OCI-LY1 (cell line): ENCODE measurements at regions not wholly inside any gene's neighbourhood (a gene's known extent, or its start where the extent isn't known, plus 50 kb on each side); places are given as distances from the start of the nearest gene placed in this dataset.

Experiments
- EZH2 ChIP-seq: fragments of 200-600 bp; sonication (generic), shearing (Covaris generic); IDR thresholded peaks from 2 replicates; pipeline ENCODE4 v1.8.0; 2017; ENCODE audit warnings: borderline replicate concordance, mixed run types, mild to moderate bottlenecking, antibody characterized with exemption, low read length, moderate library complexity, mixed read lengths
- TF ChIP-seq, protein P1 (sequence below): fragments of 200-600 bp; sonication (generic), shearing (Covaris generic); IDR thresholded peaks from 2 replicates; pipeline ENCODE4 v1.5.1; 2017; ENCODE audit warnings: mild to moderate bottlenecking, antibody characterized with exemption, low read length, moderate library complexity, mixed read lengths

DNA sequence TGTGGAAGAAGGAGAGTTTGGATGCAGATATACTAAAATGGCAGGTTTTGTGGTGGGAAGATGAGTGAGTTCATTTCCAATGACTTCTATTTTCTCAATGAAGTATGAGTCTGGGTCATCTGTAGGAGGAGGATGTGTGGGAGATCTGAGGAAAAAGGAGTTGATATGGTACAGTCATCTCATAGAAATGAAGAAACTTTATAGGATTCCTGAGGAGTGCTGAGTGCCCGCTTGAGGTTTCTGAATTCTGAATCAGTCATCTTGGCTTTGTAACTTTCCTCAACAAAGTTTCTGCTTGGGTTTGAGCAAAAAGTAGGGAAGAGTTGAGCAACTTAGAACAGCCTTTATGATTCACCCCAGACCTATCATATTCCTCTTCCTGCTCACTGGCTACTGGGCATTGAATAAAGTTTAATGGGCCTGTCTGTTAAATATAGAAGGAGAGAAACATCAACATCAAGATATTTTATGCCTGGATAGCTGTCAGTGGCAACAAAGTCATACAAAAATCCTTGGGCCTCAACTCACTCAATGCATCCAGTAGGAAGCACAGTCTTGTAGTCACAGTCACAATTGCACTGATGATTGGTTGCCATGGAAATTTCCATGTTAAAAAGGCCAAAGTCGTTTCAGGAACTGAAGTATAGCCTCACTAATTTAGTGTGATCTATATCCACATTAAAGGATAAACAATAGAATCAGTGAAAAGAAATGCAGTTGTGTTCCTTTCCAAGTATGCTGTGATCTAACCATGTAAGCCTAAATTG is 284.7 kb downstream of the DUSP6 start:
- TF ChIP-seq, protein P1, sequence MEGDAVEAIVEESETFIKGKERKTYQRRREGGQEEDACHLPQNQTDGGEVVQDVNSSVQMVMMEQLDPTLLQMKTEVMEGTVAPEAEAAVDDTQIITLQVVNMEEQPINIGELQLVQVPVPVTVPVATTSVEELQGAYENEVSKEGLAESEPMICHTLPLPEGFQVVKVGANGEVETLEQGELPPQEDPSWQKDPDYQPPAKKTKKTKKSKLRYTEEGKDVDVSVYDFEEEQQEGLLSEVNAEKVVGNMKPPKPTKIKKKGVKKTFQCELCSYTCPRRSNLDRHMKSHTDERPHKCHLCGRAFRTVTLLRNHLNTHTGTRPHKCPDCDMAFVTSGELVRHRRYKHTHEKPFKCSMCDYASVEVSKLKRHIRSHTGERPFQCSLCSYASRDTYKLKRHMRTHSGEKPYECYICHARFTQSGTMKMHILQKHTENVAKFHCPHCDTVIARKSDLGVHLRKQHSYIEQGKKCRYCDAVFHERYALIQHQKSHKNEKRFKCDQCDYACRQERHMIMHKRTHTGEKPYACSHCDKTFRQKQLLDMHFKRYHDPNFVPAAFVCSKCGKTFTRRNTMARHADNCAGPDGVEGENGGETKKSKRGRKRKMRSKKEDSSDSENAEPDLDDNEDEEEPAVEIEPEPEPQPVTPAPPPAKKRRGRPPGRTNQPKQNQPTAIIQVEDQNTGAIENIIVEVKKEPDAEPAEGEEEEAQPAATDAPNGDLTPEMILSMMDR, result no peak
- no peak for TF ChIP-seq EZH2
